Fibroblast of lung (primary cell): ENCODE measurements at regions not wholly inside any gene's neighbourhood (a gene's known extent, or its start where the extent isn't known, plus 50 kb on each side); places are given as distances from the start of the nearest gene placed in this dataset.

Source experiments
- CTCF ChIP-seq, 2 donors: IDR thresholded peaks in 1 of 2; conservative IDR thresholded peaks in 1 of 2; 1 replicate in 1 of 2; 2 replicates in 1 of 2; pipeline ENCODE4 v1.5.1; 2011 to 2012; ENCODE audit warnings: low read length in 2 of 2, control low read depth in 1 of 2, inconsistent platforms in 1 of 2, low read depth in 1 of 2, mild to moderate bottlenecking in 1 of 2
- EZH2 ChIP-seq: IDR thresholded peaks from 2 replicates; pipeline ENCODE4 v1.5.1; 2012; ENCODE audit warnings: low read length, control low read depth, mild to moderate bottlenecking; ENCODE audit errors: missing control alignments

DNA sequence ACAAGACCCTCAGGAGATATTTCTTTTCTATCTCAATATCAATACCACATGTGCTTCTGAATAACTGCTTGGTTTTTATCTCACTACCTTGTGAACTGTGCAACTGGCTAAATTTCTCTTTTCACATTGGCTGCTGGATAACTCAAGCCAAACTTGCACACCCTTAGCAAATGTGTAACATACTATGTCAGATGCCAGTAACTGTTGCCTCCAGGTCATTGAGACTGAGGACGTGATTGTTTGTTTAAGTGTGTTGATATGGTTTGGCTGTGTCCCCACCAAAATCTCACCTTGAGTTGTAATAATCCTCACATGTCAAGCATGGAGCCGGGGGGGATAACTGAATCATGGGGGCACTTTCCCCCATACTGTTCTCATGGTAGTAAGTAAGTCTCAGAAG lies 90.2 kb upstream of the LIN7C start:
- TF ChIP-seq CTCF (conservative IDR thresholded peaks at IDR 0.05 in 1 of 2, IDR thresholded peaks at IDR 0.05 in 1 of 2; ENCODE audit: low read depth in 1 of 2, low read length in 2 of 2) (no peak), EZH2 (no peak)
